Hindlimb muscle (tissue), 1 donor: ENCODE measurements at regions not wholly inside any gene's neighbourhood (a gene's known extent, or its start where the extent isn't known, plus 50 kb on each side); places are given as distances from the start of the nearest gene placed in this dataset.

Experiments used
- DNase-seq: peaks from one replicate; pipeline ENCODE4 v3.0.0-alpha.2; 2013

DNA sequence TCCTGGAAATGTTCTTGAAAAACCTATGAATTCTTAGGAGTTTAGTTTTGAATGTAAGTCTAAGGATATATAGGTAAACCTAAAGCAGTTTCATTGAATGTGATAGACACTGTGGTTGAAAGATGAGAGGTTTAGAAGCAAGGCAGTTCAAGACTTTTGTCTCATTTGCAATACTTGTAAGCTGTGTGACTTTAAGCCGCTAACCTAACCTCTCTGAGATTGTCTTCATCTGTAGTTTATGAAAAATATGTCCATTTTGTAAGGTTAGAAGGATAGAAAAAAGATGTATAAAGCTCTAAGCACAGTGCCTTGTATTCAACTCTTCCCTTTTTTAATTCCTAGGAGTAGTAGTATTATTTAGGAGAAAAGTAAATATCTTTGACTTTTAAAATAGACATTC lies 306.6 kb upstream of the ARRDC4 start:
- DNase-seq = no peak

DNA sequence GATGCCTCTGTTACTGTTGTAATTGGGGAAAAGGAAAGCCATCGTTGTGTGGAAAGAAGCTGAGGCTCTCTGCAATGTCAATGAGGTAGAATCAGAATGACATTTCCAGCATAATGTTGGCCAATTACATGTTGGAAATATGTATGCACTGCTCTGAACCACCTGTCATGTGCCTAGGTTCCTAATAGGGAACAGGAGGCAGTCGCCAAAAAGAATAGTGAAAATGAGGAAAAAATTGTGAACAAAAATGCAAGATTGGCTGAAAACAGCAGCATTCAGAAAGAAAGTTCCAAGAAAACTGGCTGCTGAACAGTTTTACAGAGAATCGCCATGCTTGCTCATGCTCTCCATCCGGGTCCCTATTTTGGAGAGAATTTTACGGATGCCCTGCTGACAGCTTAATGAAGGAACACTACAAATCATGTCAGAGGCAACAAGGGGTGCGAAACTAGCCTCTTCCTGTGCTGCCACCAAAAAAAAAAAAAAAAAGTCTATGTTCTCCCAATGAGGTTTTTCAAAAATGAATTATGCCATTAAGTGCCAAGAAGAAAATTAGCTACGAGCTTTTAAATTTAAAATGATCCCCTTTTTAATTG lies 305.9 kb upstream of the ARRDC4 start:
- DNase-seq = peak; percentile 67

GRCh38 chr15:97661796-97662195 lies 298.7 kb upstream of the ARRDC4 start:
- DNase-seq = no peak

- no peak for DNase-seq
Observed at GRCh38 chr15:97672586-97672985, 287.9 kb upstream of the ARRDC4 start.

GRCh38 chr15:97678656-97679055 lies 281.8 kb upstream of the ARRDC4 start:
- DNase-seq = no peak

- no peak for DNase-seq
Observed at GRCh38 chr15:97679106-97679688, 281.3 kb upstream of the ARRDC4 start.

DNA sequence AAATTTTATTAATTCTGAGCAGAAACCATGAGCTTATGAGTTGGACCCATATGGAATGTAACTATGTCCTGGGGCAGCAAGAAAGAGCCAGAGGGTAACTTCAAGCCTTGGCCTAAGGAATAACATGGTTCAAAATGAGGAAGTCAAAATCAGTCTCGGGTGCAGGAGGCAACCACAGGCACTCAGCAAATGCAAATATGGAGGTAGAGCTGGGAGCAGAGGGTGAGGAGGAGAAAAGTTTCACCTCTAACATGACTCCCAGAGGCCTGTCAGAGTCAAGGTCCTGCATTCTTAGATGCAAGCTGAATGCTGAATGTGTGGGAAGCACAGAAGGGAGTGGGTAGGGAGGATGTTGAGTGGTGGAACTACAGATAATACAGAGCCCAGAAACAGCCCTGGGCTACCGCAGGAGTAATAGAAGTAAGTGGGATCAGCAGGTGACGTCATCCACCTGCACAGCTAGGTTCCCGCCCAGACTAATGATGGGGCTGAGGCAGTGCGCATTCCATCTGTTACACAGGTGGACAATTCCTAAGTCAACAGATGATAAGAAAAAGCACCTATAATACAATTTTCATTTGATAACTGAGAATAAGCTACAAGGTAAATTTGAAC lies 279.8 kb upstream of the ARRDC4 start:
- no peak for DNase-seq

DNA sequence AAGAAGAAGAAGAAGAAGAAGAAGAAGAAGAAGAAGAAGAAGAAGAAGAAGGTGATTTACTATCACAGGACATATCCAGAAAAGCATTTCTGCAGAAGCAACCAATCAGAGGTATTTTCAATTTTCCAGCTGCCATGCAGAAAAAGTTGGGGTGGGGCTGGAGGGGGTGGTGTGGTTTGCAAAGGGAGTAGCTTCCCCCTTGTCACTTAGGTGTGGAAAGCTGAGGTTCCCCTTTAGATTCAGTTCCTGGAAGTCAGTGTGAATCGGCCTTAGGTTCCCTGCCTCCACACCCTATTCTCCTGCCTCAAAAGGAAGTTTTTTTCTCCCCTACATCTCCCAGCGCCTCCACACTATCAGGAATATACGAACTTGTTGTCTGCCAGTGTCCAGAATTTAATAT lies 276.7 kb upstream of the ARRDC4 start:
- no peak for DNase-seq

GRCh38 chr15:97684249-97684648 lies 276.3 kb upstream of the ARRDC4 start:
- no peak for DNase-seq

- DNase-seq = no peak
Observed at GRCh38 chr15:97686324-97686723, 274.2 kb upstream of the ARRDC4 start.

GRCh38 chr15:97687654-97688053 lies 272.8 kb upstream of the ARRDC4 start:
- DNase-seq = no peak

- no peak for DNase-seq
Observed at GRCh38 chr15:97688177-97688576, 272.3 kb upstream of the ARRDC4 start.

GRCh38 chr15:97688886-97689285 lies 271.6 kb upstream of the ARRDC4 start:
- DNase-seq = no peak

DNA sequence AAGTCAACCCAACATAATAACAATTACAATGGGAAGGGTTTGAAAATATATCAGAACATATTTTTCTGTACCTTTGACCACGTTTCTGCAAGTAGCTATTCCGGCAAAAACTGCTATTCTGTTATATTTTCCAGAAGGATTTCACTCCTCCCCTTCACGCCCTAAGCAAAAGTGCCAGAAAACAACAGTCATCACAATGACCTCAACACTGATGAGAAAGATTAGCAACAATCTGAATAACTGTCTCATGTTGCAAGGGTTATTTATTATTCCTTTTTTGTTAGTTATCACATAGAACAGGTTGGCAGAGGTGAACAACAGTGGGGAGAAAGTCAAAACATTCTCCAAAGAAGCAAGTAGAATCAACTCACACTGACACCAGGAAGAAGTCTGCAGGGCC lies 269.4 kb upstream of the ARRDC4 start:
- DNase-seq = no peak

- DNase-seq = no peak
Observed at GRCh38 chr15:97691799-97692198, 268.7 kb upstream of the ARRDC4 start.

DNA sequence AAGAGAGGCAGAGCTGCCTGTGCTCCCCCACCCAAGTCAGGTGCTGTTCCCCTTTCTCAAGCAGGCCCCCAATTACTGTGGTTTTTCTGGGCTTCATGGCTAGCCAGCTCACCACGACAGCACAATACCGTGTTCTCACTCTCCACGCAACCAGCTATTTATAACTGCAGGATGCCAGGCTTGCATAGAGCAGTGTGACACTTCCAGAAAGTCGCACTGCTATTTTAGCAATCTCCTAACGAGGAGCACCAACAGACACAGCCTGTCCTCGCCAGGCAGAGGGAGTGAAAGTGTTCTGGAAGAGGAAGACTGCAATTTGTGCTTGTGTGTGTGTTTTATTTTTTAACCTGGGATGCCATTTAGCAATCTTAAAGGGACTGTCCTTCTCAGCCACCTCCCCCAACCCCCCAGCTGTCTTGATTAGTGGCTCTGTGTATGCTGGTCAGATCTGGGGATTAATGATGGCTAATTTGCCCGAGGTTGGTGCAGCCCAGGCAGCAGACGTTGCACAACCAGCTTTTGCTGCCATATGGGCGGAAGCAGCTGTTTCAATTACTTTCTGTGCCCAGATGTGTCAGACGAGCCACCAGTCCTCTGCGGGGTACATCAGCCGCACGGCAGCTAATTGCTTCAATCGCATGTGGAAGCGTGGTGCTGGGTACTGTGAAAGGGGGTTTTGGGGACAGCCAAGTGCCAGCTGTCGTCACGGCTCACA lies 268.0 kb upstream of the ARRDC4 start:
- DNase-seq = peak; percentile 18

- DNase-seq = no peak
Observed at GRCh38 chr15:97694456-97694855, 266.0 kb upstream of the ARRDC4 start.

GRCh38 chr15:97703400-97703799 lies 257.1 kb upstream of the ARRDC4 start:
- no peak for DNase-seq

GRCh38 chr15:97706059-97706458 lies 254.4 kb upstream of the ARRDC4 start:
- no peak for DNase-seq

- peak; percentile 32 for DNase-seq
Observed at GRCh38 chr15:97708252-97708651, 252.3 kb upstream of the ARRDC4 start.

DNA sequence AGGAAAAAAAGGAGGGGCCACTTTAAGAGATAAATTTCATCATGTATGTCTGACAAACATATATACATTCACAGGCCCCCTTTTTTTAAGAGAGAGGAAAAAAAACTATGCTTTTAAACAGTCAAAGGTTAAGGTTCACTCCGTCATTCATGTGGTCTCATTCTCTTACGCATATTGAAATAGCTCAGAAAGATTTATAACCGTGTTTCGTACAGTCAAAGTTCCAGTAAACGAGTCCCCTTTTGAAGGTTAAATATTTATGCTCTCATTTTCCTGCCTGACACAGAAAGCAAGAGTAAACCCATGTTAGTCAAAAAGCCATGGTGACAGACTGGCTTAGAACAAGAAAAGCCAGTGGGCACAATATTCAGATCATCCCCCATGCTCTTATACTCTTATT lies 248.0 kb upstream of the ARRDC4 start:
- no peak for DNase-seq

- DNase-seq = no peak
Observed at GRCh38 chr15:97717806-97718205, 242.7 kb upstream of the ARRDC4 start.

DNA sequence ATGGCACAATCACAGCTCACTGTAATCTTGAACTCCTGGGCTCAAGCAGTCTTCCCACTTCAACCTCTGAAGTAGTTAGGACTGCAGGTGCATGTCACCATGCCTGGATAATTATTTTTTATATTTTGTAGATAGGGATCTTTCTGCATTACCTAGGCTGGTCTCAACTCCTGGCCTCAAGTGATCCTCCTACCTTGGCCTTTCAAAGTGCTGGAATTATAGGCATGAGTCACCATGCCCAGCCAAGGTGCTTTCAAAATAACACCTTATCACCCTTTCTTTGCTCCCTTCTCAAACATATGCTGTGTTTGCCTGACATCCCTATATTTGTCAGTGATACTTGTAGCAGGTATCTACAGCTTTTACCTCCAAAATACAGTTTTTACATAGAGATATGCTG lies 242.0 kb upstream of the ARRDC4 start:
- no peak for DNase-seq

DNA sequence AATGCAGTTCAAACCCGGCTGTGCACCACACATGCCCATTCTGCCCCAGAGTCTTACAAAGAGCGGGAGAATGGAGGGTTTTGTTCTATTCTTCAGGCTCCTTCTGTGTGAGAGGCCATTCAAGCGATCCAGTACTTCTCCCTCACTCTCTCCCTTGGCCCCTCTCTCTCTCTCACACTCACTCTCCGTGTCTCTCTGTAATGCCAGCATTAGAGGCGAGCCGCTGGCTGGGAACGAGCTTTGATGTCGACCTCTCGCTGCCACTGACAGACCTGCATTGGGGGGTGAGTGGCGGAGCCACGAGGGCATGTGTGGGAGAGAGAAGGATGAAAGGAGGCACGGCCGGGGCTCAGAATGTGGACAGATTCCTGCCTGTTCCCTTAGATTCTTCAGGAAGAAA lies 231.7 kb upstream of the ARRDC4 start:
- no peak for DNase-seq
